ENCODE measurements at regions not wholly inside any gene's neighbourhood (a gene's known extent, or its start where the extent isn't known, plus 50 kb on each side); places are given as distances from the start of the nearest gene placed in this dataset.
"Not testable (repeated sequence)": the region's sequence is repeated elsewhere in the genome, so short reads cannot be mapped to it uniquely, and the experiment has no call there.

DNA sequence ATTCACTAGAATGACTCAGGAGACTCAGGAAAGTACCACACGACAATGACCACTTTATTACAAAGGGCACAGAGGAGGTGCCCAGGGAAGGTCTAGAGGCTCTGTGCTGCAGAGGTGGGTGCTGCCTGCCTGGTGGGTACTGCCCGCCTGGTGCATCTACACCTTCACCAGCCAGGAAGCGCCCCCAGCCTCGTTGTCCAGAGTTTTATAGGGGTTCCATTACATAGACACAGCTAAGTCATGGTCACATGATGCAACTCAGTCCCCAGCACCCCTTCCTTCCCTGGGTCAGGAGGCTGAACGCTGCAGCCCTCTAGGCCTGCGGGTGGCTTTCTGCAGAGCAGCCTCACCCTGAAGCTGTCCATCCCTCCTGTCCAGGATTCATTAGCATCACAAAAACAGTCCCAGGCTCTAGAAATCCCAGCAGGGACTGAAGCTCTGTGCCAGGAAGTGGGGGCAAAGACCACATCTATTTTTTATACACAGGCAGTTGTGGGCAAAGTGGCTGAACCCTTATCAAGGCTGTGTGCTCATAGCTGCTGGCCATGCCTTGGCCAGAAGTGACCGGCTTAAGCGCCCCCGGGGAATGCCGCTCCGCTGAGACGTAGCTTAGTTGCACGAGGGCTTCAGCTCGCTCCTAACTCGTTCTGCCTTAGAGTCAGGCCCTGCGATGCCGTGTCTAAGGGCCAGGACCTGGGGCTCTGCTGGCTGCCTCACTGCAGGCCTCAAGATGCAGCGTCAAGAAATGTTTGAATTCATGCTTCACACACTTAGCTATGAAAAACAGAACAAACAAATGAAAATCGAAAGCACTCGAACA lies 219.0 kb downstream of the GLRX3 start:
- H3K36me3 Mint-ChIP-seq, result no peaks in the 10 kb centered on the region
- H3K27ac Mint-ChIP-seq, result no peak overlapping the region
- intact Hi-C loops (cut with micrococcal nuclease), result no loop called here
- DNase-seq, result no peak
- CTCF ChIA-PET, result no interaction called here
- no peak overlapping the region for H3K4me3 Mint-ChIP-seq
- peaks cover 3% of the 10 kb centered on the region for H3K9me3 Mint-ChIP-seq
- no peaks in the 10 kb centered on the region for H3K4me1 Mint-ChIP-seq (ENCODE audit: low read depth)
- H3K27me3 Mint-ChIP-seq, result peaks cover 1% of the 10 kb centered on the region
- POLR2A ChIA-PET, result no interaction called here

DNA sequence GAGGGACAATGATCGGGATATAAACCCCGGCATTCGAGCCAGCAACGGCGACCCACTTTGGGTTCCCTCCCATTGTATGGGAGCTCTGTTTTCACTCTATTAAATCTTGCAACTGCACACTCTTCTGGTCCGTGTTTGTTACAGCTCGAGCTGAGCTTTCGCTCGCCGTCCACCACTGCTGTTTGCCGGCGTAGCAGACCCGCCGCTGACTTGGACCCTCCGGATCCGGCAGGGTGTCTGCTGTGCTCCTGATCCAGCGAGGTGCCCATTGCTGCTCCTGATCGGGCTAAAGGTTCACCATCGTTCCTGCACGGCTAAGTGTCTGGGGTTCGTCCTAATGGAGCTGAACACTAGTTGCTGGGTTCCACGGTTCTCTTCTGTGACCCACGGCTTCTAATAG lies 220.2 kb downstream of the GLRX3 start:
- H3K36me3 Mint-ChIP-seq; H3K27me3 Mint-ChIP-seq; POLR2A ChIA-PET; H3K27ac Mint-ChIP-seq; CTCF ChIA-PET; H3K9me3 Mint-ChIP-seq; intact Hi-C loops (cut with micrococcal nuclease); H3K4me3 Mint-ChIP-seq; DNase-seq; H3K4me1 Mint-ChIP-seq (ENCODE audit: low read depth): not testable (repeated sequence)

DNA sequence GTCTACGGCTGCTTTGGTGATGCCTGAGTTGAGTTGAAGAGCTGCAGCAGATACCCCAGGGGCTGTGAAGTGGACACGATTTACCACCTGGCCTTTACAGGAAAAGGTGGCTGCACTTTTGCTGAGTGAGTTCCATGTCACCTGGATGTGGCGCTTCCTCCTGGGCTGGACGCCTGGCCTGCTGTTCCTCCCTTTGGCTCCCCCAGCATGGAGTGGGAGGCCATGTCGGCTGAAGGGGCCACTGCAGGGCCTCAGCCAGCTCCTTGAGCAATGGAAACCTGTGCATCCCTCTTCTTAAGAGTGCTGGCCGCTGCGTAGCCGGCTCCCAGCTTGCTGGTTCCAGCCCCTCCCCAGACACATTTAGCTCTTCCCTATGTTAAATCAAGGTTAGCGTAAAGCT lies 221.0 kb downstream of the GLRX3 start:
- peaks cover 3% of the 10 kb centered on the region for H3K9me3 Mint-ChIP-seq
- ChIA-PET CTCF (no interaction called here), POLR2A (no interaction called here)
- H3K4me1 Mint-ChIP-seq (ENCODE audit: low read depth), result no peaks in the 10 kb centered on the region
- H3K4me3 Mint-ChIP-seq, result no peak overlapping the region
- H3K27me3 Mint-ChIP-seq, result no peaks in the 10 kb centered on the region
- intact Hi-C loops (cut with micrococcal nuclease), result no loop called here
- no peak for DNase-seq
- no peak overlapping the region for H3K27ac Mint-ChIP-seq
- H3K36me3 Mint-ChIP-seq, result no peaks in the 10 kb centered on the region

DNA sequence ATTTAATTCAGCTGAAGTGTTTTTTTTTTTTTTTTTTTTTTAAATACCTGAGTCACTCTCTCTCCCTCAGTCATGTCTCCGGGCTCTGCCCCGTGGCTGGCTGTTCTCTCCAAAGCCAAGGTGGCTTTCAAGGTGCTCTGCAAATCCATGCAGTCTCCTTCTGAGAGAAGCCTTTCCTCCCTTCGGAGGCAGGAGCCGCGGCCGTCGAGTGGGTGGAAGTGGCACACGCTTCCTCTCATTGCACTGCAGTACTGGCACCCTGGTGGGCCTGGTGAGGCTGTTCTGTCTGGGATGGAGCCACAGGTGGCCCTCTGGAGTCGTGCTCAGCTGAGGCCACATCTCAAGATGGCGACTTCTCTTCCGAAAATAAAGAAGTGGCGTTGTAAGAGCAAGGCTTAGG lies 221.8 kb downstream of the GLRX3 start:
- Mint-ChIP-seq H3K27ac (no peak overlapping the region), H3K9me3 (peaks cover 3% of the 10 kb centered on the region), H3K36me3 (no peaks in the 10 kb centered on the region), H3K4me3 (no peak overlapping the region), H3K27me3 (no peaks in the 10 kb centered on the region), H3K4me1 (ENCODE audit: low read depth) (no peaks in the 10 kb centered on the region)
- intact Hi-C loops (cut with micrococcal nuclease), result no loop called here
- DNase-seq, result no peak
- ChIA-PET POLR2A (no interaction called here), CTCF (no interaction called here)

DNA sequence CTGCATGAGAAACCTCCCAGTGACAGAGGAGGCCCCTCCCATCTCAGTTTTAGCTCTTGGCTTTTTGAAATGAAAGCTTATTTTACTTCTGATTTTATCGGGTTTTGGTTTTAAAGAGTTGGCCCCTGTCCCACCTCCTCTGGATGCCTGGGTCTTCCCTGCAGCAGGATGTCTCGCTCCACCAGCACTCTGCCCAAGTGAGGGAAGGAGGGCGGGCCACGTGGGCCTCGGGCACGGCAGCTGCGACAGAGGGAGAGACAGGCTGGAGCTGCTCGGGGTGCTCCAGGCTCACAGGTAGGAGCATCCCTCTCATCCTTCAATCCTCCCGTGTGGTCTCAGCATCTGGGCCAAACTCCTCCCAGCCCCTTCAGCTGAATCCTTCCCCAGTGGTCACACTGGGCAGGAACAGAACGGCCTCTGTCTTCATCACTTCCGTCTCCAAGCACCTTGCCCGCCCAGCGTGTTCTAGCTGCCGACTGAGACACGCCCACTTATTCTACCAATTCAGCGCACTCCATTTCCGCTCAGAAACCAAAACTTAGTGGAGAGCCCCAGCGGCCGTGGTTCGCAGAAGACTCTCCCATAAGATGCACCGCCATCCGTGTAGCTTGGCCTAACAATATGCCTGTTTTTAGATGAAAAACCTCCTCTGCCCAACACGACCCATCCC lies 222.9 kb downstream of the GLRX3 start:
- peaks cover 3% of the 10 kb centered on the region for H3K9me3 Mint-ChIP-seq
- no peaks in the 10 kb centered on the region for H3K36me3 Mint-ChIP-seq
- H3K4me1 Mint-ChIP-seq (ENCODE audit: low read depth), result no peaks in the 10 kb centered on the region
- CTCF ChIA-PET, result no interaction called here
- POLR2A ChIA-PET, result no interaction called here
- H3K27ac Mint-ChIP-seq, result no peak overlapping the region
- H3K27me3 Mint-ChIP-seq, result no peaks in the 10 kb centered on the region
- intact Hi-C loops (cut with micrococcal nuclease), result no loop called here
- DNase-seq, result no peak
- H3K4me3 Mint-ChIP-seq, result no peak overlapping the region

DNA sequence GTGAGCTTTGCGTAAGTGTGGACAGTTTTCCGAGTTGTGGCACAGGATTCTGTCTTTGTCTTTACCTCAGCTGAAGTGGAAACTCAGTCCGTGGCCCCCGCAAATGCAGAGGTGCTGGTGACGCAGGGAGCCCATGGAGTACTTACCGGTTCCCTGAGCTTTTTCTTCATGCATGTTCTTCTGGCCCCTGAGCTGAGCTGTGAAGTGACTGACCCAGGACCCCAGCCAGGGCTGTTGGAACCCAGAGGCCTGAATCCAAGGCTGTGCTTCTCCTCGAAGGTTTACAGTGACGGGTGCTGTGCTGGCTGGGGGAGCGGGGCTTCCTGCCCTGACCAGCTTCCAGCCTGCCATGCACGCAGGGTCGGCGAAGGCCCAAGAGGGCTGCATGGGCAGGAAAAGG lies 223.5 kb downstream of the GLRX3 start:
- Mint-ChIP-seq H3K9me3 (peaks cover 3% of the 10 kb centered on the region), H3K4me1 (ENCODE audit: low read depth) (no peaks in the 10 kb centered on the region), H3K36me3 (no peaks in the 10 kb centered on the region), H3K4me3 (no peak overlapping the region), H3K27ac (no peak overlapping the region), H3K27me3 (no peaks in the 10 kb centered on the region)
- POLR2A ChIA-PET, result no interaction called here
- DNase-seq, result no peak
- intact Hi-C loops (cut with micrococcal nuclease), result no loop called here
- CTCF ChIA-PET, result no interaction called here

DNA sequence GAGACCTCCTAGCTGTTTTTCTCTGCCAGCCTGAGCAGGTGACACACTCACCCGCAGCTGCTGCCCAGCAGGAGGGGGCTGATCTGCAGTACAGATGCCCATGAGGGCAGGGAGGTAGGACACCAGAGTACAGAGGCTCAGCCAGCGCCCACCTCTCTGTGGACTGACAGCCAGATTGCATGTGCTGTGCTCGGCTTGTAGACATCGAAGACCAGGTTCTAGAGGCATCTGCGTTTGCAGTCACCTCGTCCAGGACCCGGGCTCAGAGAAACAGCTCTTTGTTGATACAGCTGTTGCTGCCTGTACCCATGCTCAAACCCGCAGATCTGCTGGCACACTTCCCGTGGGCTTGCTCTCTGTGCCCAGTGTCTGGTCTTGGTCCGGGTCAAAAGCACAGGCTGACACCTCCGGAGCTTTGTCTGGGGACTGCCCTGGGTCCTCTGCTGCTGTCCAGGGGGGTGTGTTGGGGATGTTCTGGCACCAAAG lies 224.7 kb downstream of the GLRX3 start:
- POLR2A ChIA-PET, result no interaction called here
- H3K36me3 Mint-ChIP-seq, result no peaks in the 10 kb centered on the region
- intact Hi-C loops (cut with micrococcal nuclease), result no loop called here
- CTCF ChIA-PET, result no interaction called here
- no peak for DNase-seq
- no peak overlapping the region for H3K27ac Mint-ChIP-seq
- H3K9me3 Mint-ChIP-seq, result peaks cover 3% of the 10 kb centered on the region
- no peak overlapping the region for H3K4me3 Mint-ChIP-seq
- H3K4me1 Mint-ChIP-seq (ENCODE audit: low read depth), result no peaks in the 10 kb centered on the region
- no peaks in the 10 kb centered on the region for H3K27me3 Mint-ChIP-seq

DNA sequence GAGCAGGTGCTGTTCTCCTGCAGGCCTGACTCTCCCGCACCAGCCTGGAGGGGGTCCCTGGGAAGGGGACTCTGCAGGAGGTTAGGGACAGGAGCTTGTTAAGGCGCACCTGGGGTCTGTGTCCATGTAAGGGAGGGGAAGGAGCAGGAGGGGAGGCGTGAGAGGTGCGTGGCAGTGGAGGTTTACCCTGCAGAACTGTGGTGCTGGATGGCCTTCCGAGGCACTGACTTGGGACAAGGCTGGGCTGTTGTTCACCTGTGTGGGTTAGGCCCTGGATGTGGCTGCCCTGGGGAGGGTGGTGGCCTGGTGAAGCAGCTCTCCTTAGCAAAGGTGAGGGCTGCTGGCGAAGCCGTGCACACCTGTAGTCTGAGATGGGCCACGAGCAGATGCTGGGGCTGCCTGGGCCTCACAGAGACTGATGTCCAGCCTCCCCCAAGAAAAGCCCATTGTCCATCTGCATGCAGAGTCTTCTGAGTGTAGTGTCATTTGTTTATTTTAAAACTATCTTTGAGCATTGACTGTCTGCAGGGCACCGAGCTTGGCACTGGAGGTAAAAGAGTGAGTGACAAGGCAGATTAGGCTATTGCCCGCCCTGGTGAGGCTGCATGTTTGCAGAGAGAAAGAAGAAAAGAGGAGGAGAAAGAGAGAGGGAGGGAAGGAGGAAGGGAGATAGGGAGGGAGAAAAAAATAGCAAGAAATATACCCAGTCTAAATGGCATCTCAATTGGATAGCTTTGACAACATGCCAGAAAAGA lies 225.3 kb downstream of the GLRX3 start:
- Mint-ChIP-seq H3K27me3 (no peaks in the 10 kb centered on the region), H3K27ac (no peak overlapping the region), H3K4me3 (no peak overlapping the region), H3K4me1 (ENCODE audit: low read depth) (no peaks in the 10 kb centered on the region), H3K9me3 (peaks cover 2% of the 10 kb centered on the region), H3K36me3 (no peaks in the 10 kb centered on the region)
- CTCF ChIA-PET, result no interaction called here
- no peak for DNase-seq
- POLR2A ChIA-PET, result no interaction called here
- intact Hi-C loops (cut with micrococcal nuclease), result no loop called here

DNA sequence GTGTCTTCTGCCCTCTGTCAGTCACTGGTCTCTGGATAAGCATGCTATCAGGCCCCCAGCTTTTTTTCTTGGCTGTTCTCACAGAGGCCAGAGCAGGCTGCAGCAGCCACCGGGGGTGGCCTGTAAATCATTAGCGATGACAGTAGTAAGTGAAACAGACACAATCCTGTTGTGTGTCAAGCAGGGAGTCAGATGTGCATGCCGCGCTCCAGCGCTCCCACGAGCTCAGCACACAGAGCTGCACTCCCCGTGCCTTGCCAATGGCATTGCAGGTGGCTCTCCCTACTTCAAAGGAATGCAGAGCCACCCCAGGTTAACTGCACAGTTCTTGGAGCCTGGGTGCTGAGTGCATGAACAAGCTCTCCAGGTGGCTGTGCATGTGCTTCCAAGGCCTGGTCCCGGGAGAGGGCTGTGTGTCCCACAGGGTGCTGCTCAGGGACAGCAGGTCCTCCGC lies 226.1 kb downstream of the GLRX3 start:
- no peak overlapping the region for H3K27ac Mint-ChIP-seq
- POLR2A ChIA-PET, result no interaction called here
- H3K4me3 Mint-ChIP-seq, result no peak overlapping the region

DNA sequence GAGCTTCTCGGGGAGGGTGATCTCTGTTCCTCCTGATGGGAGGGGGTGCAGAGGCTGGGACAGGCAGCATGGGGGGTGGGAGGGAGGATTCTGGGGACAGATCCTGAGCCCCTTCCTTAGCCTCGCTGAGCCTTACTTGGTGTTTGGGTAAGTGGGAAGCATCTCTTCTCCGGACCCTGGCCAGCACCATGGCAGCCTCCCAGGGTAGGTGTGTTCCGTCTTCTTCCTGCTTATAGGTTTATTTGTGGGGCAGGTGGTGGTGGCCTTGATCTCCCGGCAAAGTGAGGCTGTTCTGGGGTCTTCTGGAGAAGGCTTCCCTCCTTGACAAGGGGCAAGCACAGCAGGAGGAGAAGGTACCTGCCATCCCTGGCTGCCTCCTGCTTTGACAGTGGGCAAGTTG lies 226.9 kb downstream of the GLRX3 start:
- CTCF ChIA-PET, result no interaction called here
- H3K36me3 Mint-ChIP-seq, result no peaks in the 10 kb centered on the region
- DNase-seq, result no peak
- H3K4me1 Mint-ChIP-seq (ENCODE audit: low read depth), result no peaks in the 10 kb centered on the region
- POLR2A ChIA-PET, result no interaction called here
- H3K27me3 Mint-ChIP-seq, result no peaks in the 10 kb centered on the region
- no peak overlapping the region for H3K27ac Mint-ChIP-seq
- intact Hi-C loops (cut with micrococcal nuclease), result no loop called here
- no peaks in the 10 kb centered on the region for H3K9me3 Mint-ChIP-seq
- H3K4me3 Mint-ChIP-seq, result no peak overlapping the region

More for the DNA sequence above, 226.1 kb downstream of the GLRX3 start:
- intact Hi-C loops (cut with micrococcal nuclease), result no loop called here
- CTCF ChIA-PET, result no interaction called here
- Mint-ChIP-seq H3K4me1 (ENCODE audit: low read depth) (no peaks in the 10 kb centered on the region), H3K36me3 (no peaks in the 10 kb centered on the region), H3K27me3 (no peaks in the 10 kb centered on the region), H3K9me3 (no peaks in the 10 kb centered on the region)
- no peak for DNase-seq

DNA sequence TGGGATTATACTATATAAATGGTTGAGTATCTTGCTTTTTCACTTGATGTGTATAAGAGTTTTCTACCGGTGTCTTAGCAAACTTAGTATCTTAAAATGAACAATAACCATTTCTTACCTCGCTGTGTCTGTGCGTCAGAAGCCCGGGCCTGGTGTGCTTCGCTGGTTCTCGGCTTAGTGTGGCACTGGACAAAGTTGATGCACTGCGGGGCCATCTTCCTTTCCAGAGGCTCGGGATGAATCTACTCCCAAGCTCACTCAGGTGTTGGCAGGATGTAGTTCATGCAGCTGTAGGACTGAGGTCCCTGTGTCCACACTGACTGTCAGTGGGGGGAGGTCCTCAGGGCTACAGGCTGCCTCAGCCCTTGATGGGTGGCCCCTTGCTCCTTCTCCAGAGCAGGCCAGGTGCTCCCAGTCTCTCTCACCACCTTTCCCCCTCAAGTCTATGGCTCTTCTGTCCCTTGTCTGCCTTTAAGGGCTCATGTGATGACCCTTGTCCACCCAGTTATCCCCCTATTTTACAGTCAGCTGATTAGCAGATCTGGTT lies 227.8 kb downstream of the GLRX3 start:
- H3K36me3 Mint-ChIP-seq, result no peaks in the 10 kb centered on the region
- no peak overlapping the region for H3K27ac Mint-ChIP-seq
- DNase-seq, result no peak
- H3K27me3 Mint-ChIP-seq, result no peaks in the 10 kb centered on the region
- intact Hi-C loops (cut with micrococcal nuclease), result no loop called here
- H3K9me3 Mint-ChIP-seq, result no peaks in the 10 kb centered on the region
- CTCF ChIA-PET, result no interaction called here
- POLR2A ChIA-PET, result no interaction called here
- H3K4me3 Mint-ChIP-seq, result no peak overlapping the region
- H3K4me1 Mint-ChIP-seq (ENCODE audit: low read depth), result no peaks in the 10 kb centered on the region

DNA sequence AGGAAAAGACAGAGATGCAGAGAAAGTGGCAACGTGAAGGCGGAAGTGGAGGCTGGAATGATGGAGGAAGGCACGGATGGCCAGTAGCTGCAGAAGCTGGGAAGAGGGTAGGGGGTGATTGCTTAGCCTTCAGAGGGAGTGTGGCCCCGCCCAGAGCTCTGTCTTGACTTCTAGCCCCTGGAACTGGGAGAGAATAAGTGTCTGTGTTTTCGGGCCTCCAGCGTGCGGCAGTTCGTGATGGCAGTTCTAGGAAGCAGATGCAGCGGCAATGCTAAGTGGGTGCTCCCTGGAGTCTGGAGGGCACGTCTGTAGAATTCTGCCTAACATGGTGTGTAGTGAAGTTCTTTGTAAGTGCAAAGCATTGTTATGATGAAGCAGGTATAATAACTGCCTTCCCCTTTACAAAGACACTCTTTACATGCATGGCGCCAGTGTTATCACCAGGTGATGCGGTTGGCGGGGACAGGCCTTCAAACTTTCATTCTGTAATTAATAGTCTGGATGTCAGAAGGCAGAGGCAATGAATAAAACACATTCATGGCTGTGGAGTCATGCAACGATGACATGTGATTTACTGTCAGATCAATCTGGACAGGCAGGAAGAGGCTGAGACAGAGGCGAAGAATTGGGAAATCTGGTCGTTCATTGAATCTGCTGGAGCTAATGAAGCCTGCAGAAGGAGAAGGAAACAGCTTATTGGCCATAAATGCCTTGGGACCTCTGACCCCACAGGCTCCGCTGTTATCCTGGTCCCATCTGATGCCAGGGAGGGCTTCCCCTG lies 228.6 kb downstream of the GLRX3 start:
- ChIA-PET POLR2A (no interaction called here), CTCF (no interaction called here)
- Mint-ChIP-seq H3K4me3 (no peak overlapping the region), H3K4me1 (ENCODE audit: low read depth) (no peaks in the 10 kb centered on the region), H3K27me3 (no peaks in the 10 kb centered on the region), H3K9me3 (no peaks in the 10 kb centered on the region), H3K36me3 (no peaks in the 10 kb centered on the region), H3K27ac (no peak overlapping the region)
- no peak for DNase-seq
- intact Hi-C loops (cut with micrococcal nuclease), result no loop called here
